ENCODE measurements at regions not wholly inside any gene's neighbourhood (a gene's known extent, or its start where the extent isn't known, plus 50 kb on each side); places are given as distances from the start of the nearest gene placed in this dataset.

GRCh38 chr1:201758499-201759050, 70.4 kb upstream of the IPO9 start:
- CTCF ChIA-PET: no interaction called here
- 0 out of 2 replicates have a peak, but pooled peaks cover 3% of the 10 kb centered on the region for H3K79me2 ChIP-seq (ENCODE audit: low read depth)
- POLR2A ChIA-PET (ENCODE audit: unreplicated experiment): interaction anchor here (0.9 kb wide), 1 partner anchor 191 kb away, joined by 9 read pairs; no protein-coding TSS in a partner anchor

DNA sequence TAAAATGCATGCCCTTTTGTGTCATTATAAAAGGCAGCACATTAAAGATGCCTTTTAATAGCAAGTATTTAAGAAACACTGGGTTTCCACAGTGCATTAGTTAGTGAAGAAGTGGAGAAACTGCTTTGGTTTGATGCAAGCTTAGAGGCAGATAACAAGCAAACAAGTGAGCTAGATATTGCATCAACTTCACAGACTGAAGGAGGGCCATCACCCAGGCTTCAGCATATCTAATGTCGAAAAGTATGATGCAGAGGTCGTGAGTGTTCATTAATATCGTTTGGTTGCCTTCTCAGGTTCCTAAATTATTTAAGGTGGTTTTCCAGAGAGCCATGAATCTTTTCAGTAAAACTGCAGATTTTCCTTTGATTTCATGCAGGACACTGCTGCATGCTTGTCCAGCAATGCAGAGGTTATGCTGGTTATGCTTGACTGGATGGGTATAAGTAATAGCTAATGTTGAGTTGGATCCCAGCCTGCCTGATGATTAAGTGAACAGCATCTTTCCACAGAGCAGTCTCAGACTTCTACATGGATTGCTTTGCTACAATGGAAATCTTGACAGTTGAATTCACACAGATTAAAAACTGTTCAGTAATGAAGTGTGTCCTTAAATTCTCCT, 69.7 kb upstream of the IPO9 start:
- ChIA-PET POLR2A (ENCODE audit: unreplicated experiment) (interaction anchor here (0.9 kb wide), 1 partner anchor 192 kb away, joined by 9 read pairs; no protein-coding TSS in a partner anchor), CTCF (no interaction called here)
- H3K27ac ChIP-seq: no peak overlapping the region
- peaks cover 10% of the 10 kb centered on the region; the same call in 1 of the 2 replicates for H3F3A ChIP-seq (ENCODE audit: insufficient read depth, low read depth)
- no peak overlapping the region for H3K4me2 ChIP-seq
- TF ChIP-seq, protein P1, sequence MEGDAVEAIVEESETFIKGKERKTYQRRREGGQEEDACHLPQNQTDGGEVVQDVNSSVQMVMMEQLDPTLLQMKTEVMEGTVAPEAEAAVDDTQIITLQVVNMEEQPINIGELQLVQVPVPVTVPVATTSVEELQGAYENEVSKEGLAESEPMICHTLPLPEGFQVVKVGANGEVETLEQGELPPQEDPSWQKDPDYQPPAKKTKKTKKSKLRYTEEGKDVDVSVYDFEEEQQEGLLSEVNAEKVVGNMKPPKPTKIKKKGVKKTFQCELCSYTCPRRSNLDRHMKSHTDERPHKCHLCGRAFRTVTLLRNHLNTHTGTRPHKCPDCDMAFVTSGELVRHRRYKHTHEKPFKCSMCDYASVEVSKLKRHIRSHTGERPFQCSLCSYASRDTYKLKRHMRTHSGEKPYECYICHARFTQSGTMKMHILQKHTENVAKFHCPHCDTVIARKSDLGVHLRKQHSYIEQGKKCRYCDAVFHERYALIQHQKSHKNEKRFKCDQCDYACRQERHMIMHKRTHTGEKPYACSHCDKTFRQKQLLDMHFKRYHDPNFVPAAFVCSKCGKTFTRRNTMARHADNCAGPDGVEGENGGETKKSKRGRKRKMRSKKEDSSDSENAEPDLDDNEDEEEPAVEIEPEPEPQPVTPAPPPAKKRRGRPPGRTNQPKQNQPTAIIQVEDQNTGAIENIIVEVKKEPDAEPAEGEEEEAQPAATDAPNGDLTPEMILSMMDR (conservative IDR thresholded peaks at IDR 0.05): no peak
- no peak for TF ChIP-seq EZH2 (IDR thresholded peaks at IDR 0.05; ENCODE audit: low read depth)
- DNase-seq: no peak
- no peaks in the 10 kb centered on the region for H3K9me3 ChIP-seq (ENCODE audit: insufficient read depth, low read depth)
- no TSS peak for BruUV-seq (replicated peaks)
- intact Hi-C loops (cut with micrococcal nuclease; ENCODE audit: unreplicated experiment): no loop called here
- no peaks in the 10 kb centered on the region for H3K36me3 ChIP-seq (ENCODE audit: low read depth)
- 0 out of 2 replicates have a peak, but pooled peaks cover 3% of the 10 kb centered on the region for H3K79me2 ChIP-seq (ENCODE audit: low read depth)
- no peaks in the 10 kb centered on the region for H3K9me2 ChIP-seq (ENCODE audit: insufficient read depth)
- H3K27me3 ChIP-seq (ENCODE audit: insufficient read depth, low read depth): no peaks in the 10 kb centered on the region
- H3K4me3 ChIP-seq: no peak overlapping the region
- no peak overlapping the region for H2AFZ ChIP-seq
- peaks cover 16% of the 10 kb centered on the region for H3K4me1 ChIP-seq (replicated peaks; ENCODE audit: insufficient read depth)
- no peaks in the 10 kb centered on the region for H4K20me1 ChIP-seq (ENCODE audit: insufficient read depth)

More at GRCh38 chr1:201758499-201759050, 70.4 kb upstream of the IPO9 start:
- Histone ChIP-seq H3K9me2 (ENCODE audit: insufficient read depth) (no peaks in the 10 kb centered on the region), H3K27ac (no peak overlapping the region), H3F3A (ENCODE audit: insufficient read depth, low read depth) (peaks cover 10% of the 10 kb centered on the region; the same call in 1 of the 2 replicates), H3K4me3 (no peak overlapping the region), H3K4me2 (no peak overlapping the region), H3K4me1 (replicated peaks; ENCODE audit: insufficient read depth) (peaks cover 16% of the 10 kb centered on the region), H4K20me1 (ENCODE audit: insufficient read depth) (no peaks in the 10 kb centered on the region), H3K36me3 (ENCODE audit: low read depth) (no peaks in the 10 kb centered on the region), H2AFZ (no peak overlapping the region), H3K9me3 (ENCODE audit: insufficient read depth, low read depth) (no peaks in the 10 kb centered on the region), H3K27me3 (ENCODE audit: insufficient read depth, low read depth) (no peaks in the 10 kb centered on the region)
- no peak for DNase-seq
- BruUV-seq (replicated peaks): no TSS peak
- intact Hi-C loops (cut with micrococcal nuclease; ENCODE audit: unreplicated experiment): no loop called here
- TF ChIP-seq, protein P1 (conservative IDR thresholded peaks at IDR 0.05): no peak
- no peak for TF ChIP-seq EZH2 (IDR thresholded peaks at IDR 0.05; ENCODE audit: low read depth)

DNA sequence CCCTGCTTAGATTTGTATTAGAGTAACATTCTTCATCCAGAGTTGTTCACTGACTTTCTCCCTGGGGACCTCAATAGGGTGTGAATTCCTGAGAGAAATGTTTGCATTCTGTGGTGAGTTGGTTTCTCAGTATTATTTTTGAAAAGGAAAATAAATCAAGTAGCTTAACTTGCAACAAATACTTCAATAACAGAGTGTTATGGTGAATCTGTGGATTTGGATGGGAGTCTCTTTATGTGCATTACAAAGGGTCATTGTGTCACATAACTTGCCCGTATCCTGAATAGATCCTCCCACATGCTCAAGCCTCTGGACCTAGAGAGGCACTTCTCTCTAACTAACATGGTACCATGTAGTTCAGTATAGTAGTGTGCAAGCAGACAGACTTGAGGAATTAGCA, 68.4 kb upstream of the IPO9 start:
- Histone ChIP-seq H3K9me2 (ENCODE audit: insufficient read depth) (no peaks in the 10 kb centered on the region), H3K9me3 (ENCODE audit: insufficient read depth, low read depth) (no peaks in the 10 kb centered on the region), H3F3A (ENCODE audit: insufficient read depth, low read depth) (peaks cover 10% of the 10 kb centered on the region; the same call in 1 of the 2 replicates), H2AFZ (no peak overlapping the region), H4K20me1 (ENCODE audit: insufficient read depth) (no peaks in the 10 kb centered on the region), H3K4me1 (replicated peaks; ENCODE audit: insufficient read depth) (peaks cover 16% of the 10 kb centered on the region), H3K79me2 (ENCODE audit: low read depth) (0 out of 2 replicates have a peak, but pooled peaks cover 3% of the 10 kb centered on the region), H3K27ac (no peak overlapping the region), H3K36me3 (ENCODE audit: low read depth) (no peaks in the 10 kb centered on the region), H3K27me3 (ENCODE audit: insufficient read depth, low read depth) (no peaks in the 10 kb centered on the region), H3K4me3 (no peak overlapping the region), H3K4me2 (no peak overlapping the region)
- POLR2A ChIA-PET (ENCODE audit: unreplicated experiment): interaction anchor here (0.6 kb wide), 2 partner anchors 12 to 180 kb away, joined by 3 to 5 read pairs; no protein-coding TSS in a partner anchor
- BruUV-seq (replicated peaks): no TSS peak
- CTCF ChIA-PET: no interaction called here
- intact Hi-C loops (cut with micrococcal nuclease; ENCODE audit: unreplicated experiment): no loop called here
- DNase-seq: no peak
- TF ChIP-seq EZH2 (IDR thresholded peaks at IDR 0.05; ENCODE audit: low read depth): no peak
- TF ChIP-seq, protein P1 (conservative IDR thresholded peaks at IDR 0.05): no peak
